VCaP (cell line): ENCODE measurements at regions not wholly inside any gene's neighbourhood (a gene's known extent, or its start where the extent isn't known, plus 50 kb on each side); places are given as distances from the start of the nearest gene placed in this dataset.

ENCODE experiments used
- H3K27ac ChIP-seq: fragments of 450-650 bp; 2 replicates; pipeline ENCODE4 v1.5.1; 2017
- CTCF ChIP-seq: fragments of 450-650 bp; conservative IDR thresholded peaks from 2 replicates; pipeline ENCODE4 v1.5.1; 2017; ENCODE audit warnings: mild to moderate bottlenecking, moderate library complexity

DNA sequence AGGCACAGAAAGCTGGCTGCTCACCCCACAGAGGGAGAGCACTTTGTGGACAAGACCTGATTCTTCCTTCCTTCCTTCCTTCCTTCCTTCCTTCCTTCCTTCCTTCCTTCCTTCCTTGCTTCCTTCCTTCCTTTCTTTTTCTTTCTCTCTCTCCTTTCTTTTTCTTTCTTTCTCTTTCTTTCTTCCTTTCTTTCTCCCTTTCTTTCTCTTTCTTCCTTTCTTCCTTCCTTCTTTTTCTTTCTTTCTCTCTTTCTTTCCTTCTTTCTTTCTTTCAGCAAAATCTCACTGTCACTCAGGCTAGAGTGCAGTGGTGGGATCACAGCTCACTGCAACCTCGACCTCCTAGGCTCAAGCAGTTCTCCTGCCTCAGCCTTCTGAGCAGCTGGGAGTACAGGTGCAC is 263.9 kb downstream of the UQCRFS1 start:
- TF ChIP-seq CTCF: no peak
- H3K27ac ChIP-seq: no peak overlapping the region

DNA sequence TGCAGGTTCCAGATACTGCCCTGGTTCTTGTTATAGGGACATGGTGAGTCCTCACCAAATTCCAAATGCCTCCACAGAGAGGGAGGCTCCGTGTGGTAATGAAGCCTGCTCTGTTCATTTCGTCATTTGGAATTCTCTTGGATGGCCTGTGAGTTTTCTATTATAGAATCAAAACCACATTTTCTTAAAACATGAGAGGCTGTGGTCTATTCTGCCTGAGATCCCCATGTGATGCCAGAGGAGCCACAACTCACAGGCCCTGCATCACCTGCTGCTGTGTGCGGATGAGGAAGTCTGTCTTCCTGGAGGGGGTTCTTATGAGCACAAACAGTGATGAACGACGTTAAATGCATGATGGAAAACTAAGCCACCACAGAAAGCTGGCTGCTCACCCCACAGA is 264.4 kb downstream of the UQCRFS1 start:
- no peak overlapping the region for H3K27ac ChIP-seq
- no peak for TF ChIP-seq CTCF

GRCh38 chr19:28948026-28948425 is 264.9 kb downstream of the UQCRFS1 start:
- no peak overlapping the region for H3K27ac ChIP-seq
- no peak for TF ChIP-seq CTCF

GRCh38 chr19:28943651-28944050 is 269.3 kb downstream of the UQCRFS1 start:
- TF ChIP-seq CTCF: no peak
- H3K27ac ChIP-seq: no peak overlapping the region

- no peak for TF ChIP-seq CTCF
- H3K27ac ChIP-seq: no peak overlapping the region
These were observed 271.1 kb downstream of the UQCRFS1 start for GRCh38 chr19:28941833-28942232.

DNA sequence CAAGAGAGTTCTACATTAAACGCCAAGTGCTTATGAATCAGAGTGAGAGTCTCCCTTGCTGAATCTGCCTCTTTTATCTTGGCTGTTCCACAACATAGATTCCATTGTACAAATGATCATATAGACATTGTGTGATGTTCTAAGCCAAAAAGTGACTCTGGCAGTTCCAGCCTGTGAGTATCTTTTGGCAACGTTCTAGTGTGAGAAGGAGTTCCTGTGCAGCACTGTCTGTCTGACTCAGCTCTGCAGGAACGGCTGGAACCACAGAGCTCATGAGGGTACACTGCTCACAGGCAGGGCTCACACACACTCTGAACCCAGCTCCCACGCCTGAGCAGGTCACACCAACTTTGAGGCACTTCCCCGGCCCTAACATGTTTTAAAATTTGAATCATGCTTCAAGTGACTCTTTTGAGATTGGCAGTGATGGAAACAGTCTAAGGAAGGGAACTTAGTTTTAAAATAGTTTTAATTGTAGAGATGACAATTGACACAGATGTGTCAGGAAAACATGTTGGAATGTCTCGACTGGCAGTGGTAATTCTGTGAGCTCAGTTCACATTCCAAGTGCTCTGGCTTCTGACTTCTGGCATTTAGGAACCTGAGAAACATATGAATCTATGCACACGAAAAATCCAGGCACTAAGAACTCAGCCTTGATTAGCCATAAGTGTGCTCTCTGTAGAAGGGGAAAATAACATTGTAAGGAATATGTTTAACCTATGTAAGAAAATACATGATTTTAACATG is 272.0 kb downstream of the UQCRFS1 start:
- no peak for TF ChIP-seq CTCF
- no peak overlapping the region for H3K27ac ChIP-seq

GRCh38 chr19:28939236-28939635 is 273.7 kb downstream of the UQCRFS1 start:
- no peak overlapping the region for H3K27ac ChIP-seq
- no peak for TF ChIP-seq CTCF
